ENCODE measurements at regions not wholly inside any gene's neighbourhood (a gene's known extent, or its start where the extent isn't known, plus 50 kb on each side); places are given as distances from the start of the nearest gene placed in this dataset.

- no peak for DNase-seq (ENCODE audit: low read depth)
- Histone ChIP-seq H3K4me3 (ENCODE audit: low read depth, low read length) (no peak overlapping the region), H3K27me3 (ENCODE audit: control insufficient read depth, insufficient read depth, low read length) (no peaks in the 10 kb centered on the region), H3K36me3 (ENCODE audit: control insufficient read depth, insufficient read depth, low read length) (no peaks in the 10 kb centered on the region)
- peak; percentile 64 for TF ChIP-seq CTCF (IDR thresholded peaks at IDR 0.05; ENCODE audit: insufficient read depth, low read length, severe bottlenecking)
- FAIRE-seq, result peak; percentile 84
These were observed 220.6 kb upstream of the OR4E1 start for GRCh38 chr14:21894003-21894897.

- DNase-seq (ENCODE audit: low read depth) (peak; percentile 30), FAIRE-seq (no peak)
- Histone ChIP-seq H3K27me3 (ENCODE audit: control insufficient read depth, insufficient read depth, low read length) (no peaks in the 10 kb centered on the region), H3K36me3 (ENCODE audit: control insufficient read depth, insufficient read depth, low read length) (no peaks in the 10 kb centered on the region), H3K4me3 (ENCODE audit: low read depth, low read length) (no peak overlapping the region)
- no peak for TF ChIP-seq CTCF (IDR thresholded peaks at IDR 0.05; ENCODE audit: insufficient read depth, low read length, severe bottlenecking)
These were observed 218.3 kb upstream of the OR4E1 start for GRCh38 chr14:21891921-21892320.

- DNase-seq (ENCODE audit: low read depth), result no peak
- Histone ChIP-seq H3K36me3 (ENCODE audit: control insufficient read depth, insufficient read depth, low read length) (no peaks in the 10 kb centered on the region), H3K4me3 (ENCODE audit: low read depth, low read length) (no peak overlapping the region), H3K27me3 (ENCODE audit: control insufficient read depth, insufficient read depth, low read length) (no peaks in the 10 kb centered on the region)
- no peak for FAIRE-seq
- no peak for TF ChIP-seq CTCF (IDR thresholded peaks at IDR 0.05; ENCODE audit: insufficient read depth, low read length, severe bottlenecking)
These were observed 211.4 kb upstream of the OR4E1 start for GRCh38 chr14:21884995-21885394.

GRCh38 chr14:21882226-21882625 lies 208.6 kb upstream of the OR4E1 start:
- peak; percentile 47 for FAIRE-seq
- Histone ChIP-seq H3K36me3 (ENCODE audit: control insufficient read depth, insufficient read depth, low read length) (no peaks in the 10 kb centered on the region), H3K27me3 (ENCODE audit: control insufficient read depth, insufficient read depth, low read length) (no peaks in the 10 kb centered on the region), H3K4me3 (ENCODE audit: low read depth, low read length) (no peak overlapping the region)
- no peak for TF ChIP-seq CTCF (IDR thresholded peaks at IDR 0.05; ENCODE audit: insufficient read depth, low read length, severe bottlenecking)
- peak; percentile 66 for DNase-seq (ENCODE audit: low read depth)

- no peaks in the 10 kb centered on the region for H3K36me3 ChIP-seq (ENCODE audit: control insufficient read depth, insufficient read depth, low read length)
- DNase-seq (ENCODE audit: low read depth) (peak; percentile 70), FAIRE-seq (peak; percentile 73)
- no peak for TF ChIP-seq CTCF (IDR thresholded peaks at IDR 0.05; ENCODE audit: insufficient read depth, low read length, severe bottlenecking)
- no peak overlapping the region for H3K4me3 ChIP-seq (ENCODE audit: low read depth, low read length)
- H3K27me3 ChIP-seq (ENCODE audit: control insufficient read depth, insufficient read depth, low read length), result no peaks in the 10 kb centered on the region
These were observed 207.3 kb upstream of the OR4E1 start for GRCh38 chr14:21880918-21881317.
